HG03342 (cell line): ENCODE measurements at regions not wholly inside any gene's neighbourhood (a gene's known extent, or its start where the extent isn't known, plus 50 kb on each side); places are given as distances from the start of the nearest gene placed in this dataset.

ENCODE experiments used
- ATAC-seq: cut with Tn5 transposase; IDR thresholded peaks from one replicate; pipeline ENCODE4 v1.9.1; 2021; ENCODE audit warnings: mild to moderate bottlenecking, moderate library complexity; ENCODE audit not compliant: unreplicated experiment

GRCh38 chr13:107003911-107004310 lies 436.0 kb upstream of the ARGLU1 start:
- ATAC-seq, result no peak

- no peak for ATAC-seq
Observed at GRCh38 chr13:106998664-106999063, 430.7 kb upstream of the ARGLU1 start.

- no peak for ATAC-seq
Observed at GRCh38 chr13:106997696-106998095, 429.8 kb upstream of the ARGLU1 start.

- ATAC-seq, result no peak
Observed at GRCh38 chr13:106996867-106997618, 429.1 kb upstream of the ARGLU1 start.

GRCh38 chr13:106990594-106990993 lies 422.7 kb upstream of the ARGLU1 start:
- no peak for ATAC-seq

GRCh38 chr13:106989876-106990275 lies 421.9 kb upstream of the ARGLU1 start:
- ATAC-seq, result no peak

- no peak for ATAC-seq
Observed at GRCh38 chr13:106987427-106987785, 419.5 kb upstream of the ARGLU1 start.

- no peak for ATAC-seq
Observed at GRCh38 chr13:106986687-106987426, 418.9 kb upstream of the ARGLU1 start.

- no peak for ATAC-seq
Observed at GRCh38 chr13:106986033-106986484, 418.1 kb upstream of the ARGLU1 start.

GRCh38 chr13:106985481-106985880 lies 417.5 kb upstream of the ARGLU1 start:
- no peak for ATAC-seq

GRCh38 chr13:106981051-106981450 lies 413.1 kb upstream of the ARGLU1 start:
- no peak for ATAC-seq

- no peak for ATAC-seq
Observed at GRCh38 chr13:106967391-106967790, 399.5 kb upstream of the ARGLU1 start.

GRCh38 chr13:106963151-106963550 lies 395.2 kb upstream of the ARGLU1 start:
- ATAC-seq, result no peak

- no peak for ATAC-seq
Observed at GRCh38 chr13:106961651-106962050, 393.7 kb upstream of the ARGLU1 start.

GRCh38 chr13:106961216-106961615 lies 393.3 kb upstream of the ARGLU1 start:
- ATAC-seq, result no peak

GRCh38 chr13:106958621-106959048 lies 390.7 kb upstream of the ARGLU1 start:
- ATAC-seq, result no peak

- no peak for ATAC-seq
Observed at GRCh38 chr13:106942563-106942962, 374.6 kb upstream of the ARGLU1 start.

GRCh38 chr13:106941779-106942178 lies 373.8 kb upstream of the ARGLU1 start:
- no peak for ATAC-seq

GRCh38 chr13:106927421-106927820 lies 359.5 kb upstream of the ARGLU1 start:
- no peak for ATAC-seq

GRCh38 chr13:106922384-106922783 lies 354.4 kb upstream of the ARGLU1 start:
- no peak for ATAC-seq

GRCh38 chr13:106919638-106920037 lies 351.7 kb upstream of the ARGLU1 start:
- no peak for ATAC-seq

- no peak for ATAC-seq
Observed at GRCh38 chr13:106919133-106919532, 351.2 kb upstream of the ARGLU1 start.
